Fibroblast of pulmonary artery (primary cell): ENCODE measurements at regions not wholly inside any gene's neighbourhood (a gene's known extent, or its start where the extent isn't known, plus 50 kb on each side); places are given as distances from the start of the nearest gene placed in this dataset.

Source experiments
- DNase-seq: peaks from one replicate; pipeline ENCODE4 v3.0.0-alpha.2; 2010; ENCODE audit warnings: low read depth
- H3K4me3 ChIP-seq: replicated peaks from 2 replicates; pipeline ENCODE4 v1.5.1; 2011; ENCODE audit warnings: low read depth, mild to moderate bottlenecking, control low read depth, low read length, moderate library complexity
- TF ChIP-seq, protein P1 (sequence below): IDR thresholded peaks from 2 replicates; pipeline ENCODE4 v1.5.1; 2011; ENCODE audit warnings: mild to moderate bottlenecking, control low read depth, low read length, inconsistent platforms; ENCODE audit errors: missing control alignments

DNA sequence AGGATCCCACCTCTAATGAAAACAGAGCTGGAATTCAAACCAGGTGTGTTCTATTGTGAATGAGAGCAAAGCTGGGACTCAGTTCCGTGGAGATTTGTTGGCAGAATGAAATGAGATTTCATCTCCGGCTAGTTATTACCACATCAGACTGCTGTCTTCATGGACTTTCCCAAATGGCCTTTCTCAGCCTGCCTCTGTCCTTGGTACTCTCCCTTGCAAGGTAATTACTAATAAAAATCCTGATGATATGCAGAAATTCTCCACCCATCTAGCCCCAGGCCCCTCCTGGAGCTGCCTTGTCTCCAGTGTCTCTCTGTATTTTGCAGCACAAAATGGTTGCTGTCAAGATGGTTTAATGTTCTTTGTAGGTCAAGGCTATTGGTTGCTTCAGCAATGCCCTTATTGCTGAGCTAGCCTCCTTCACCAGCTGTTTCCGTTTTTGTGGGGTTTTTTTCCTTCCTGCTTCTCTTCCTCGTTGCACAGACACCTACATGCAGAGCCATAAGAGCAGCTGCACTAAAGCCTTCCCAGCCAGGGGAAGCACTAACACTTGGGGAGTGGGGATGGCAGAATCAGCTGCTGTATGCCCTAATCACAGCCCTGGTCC is 185.0 kb upstream of the GHITM start:
- DNase-seq = no peak
- H3K4me3 ChIP-seq = no peak overlapping the region
- TF ChIP-seq, protein P1, sequence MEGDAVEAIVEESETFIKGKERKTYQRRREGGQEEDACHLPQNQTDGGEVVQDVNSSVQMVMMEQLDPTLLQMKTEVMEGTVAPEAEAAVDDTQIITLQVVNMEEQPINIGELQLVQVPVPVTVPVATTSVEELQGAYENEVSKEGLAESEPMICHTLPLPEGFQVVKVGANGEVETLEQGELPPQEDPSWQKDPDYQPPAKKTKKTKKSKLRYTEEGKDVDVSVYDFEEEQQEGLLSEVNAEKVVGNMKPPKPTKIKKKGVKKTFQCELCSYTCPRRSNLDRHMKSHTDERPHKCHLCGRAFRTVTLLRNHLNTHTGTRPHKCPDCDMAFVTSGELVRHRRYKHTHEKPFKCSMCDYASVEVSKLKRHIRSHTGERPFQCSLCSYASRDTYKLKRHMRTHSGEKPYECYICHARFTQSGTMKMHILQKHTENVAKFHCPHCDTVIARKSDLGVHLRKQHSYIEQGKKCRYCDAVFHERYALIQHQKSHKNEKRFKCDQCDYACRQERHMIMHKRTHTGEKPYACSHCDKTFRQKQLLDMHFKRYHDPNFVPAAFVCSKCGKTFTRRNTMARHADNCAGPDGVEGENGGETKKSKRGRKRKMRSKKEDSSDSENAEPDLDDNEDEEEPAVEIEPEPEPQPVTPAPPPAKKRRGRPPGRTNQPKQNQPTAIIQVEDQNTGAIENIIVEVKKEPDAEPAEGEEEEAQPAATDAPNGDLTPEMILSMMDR = no peak

- no peak overlapping the region for H3K4me3 ChIP-seq
- TF ChIP-seq, protein P1 = no peak
- no peak for DNase-seq
Measured at GRCh38 chr10:83955406-83955805, 183.9 kb upstream of the GHITM start.

GRCh38 chr10:83957168-83957947 is 182.0 kb upstream of the GHITM start:
- no peak overlapping the region for H3K4me3 ChIP-seq
- DNase-seq = no peak
- TF ChIP-seq, protein P1 = no peak

- TF ChIP-seq, protein P1 = no peak
- DNase-seq = no peak
- H3K4me3 ChIP-seq = no peak overlapping the region
Measured at GRCh38 chr10:83959328-83959727, 180.0 kb upstream of the GHITM start.

- TF ChIP-seq, protein P1 = no peak
- no peak overlapping the region for H3K4me3 ChIP-seq
- no peak for DNase-seq
Measured at GRCh38 chr10:83960125-83960524, 179.2 kb upstream of the GHITM start.

DNA sequence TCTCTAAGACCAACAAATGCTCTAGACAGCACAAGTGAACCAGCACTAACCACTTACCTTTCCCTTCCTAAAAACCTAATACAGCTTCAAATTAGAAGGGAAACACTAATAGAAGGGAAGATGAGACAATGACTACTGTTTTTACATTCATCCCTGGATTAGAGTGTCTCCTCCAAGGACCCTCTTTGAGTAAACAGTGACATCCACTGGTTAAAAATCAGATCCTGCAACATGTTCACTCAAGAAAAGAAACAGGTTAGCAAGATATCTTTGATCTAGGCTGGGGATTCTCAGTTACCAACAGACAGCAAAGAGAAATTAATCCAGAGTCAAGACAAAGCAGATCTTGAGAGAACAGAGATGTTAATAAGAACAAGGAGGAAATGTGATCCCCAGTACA is 177.7 kb upstream of the GHITM start:
- DNase-seq = no peak
- TF ChIP-seq, protein P1 = no peak
- no peak overlapping the region for H3K4me3 ChIP-seq
